Activated CD8-positive, alpha-beta T cell treated with anti-CD3 and anti-CD28 coated beads for 36 hours (primary cell): ENCODE measurements at regions not wholly inside any gene's neighbourhood (a gene's known extent, or its start where the extent isn't known, plus 50 kb on each side); places are given as distances from the start of the nearest gene placed in this dataset.

Source experiments
- ATAC-seq: fragments of 200-7000 bp; cut with Tn5 transposase; one replicate; pipeline ENCODE4 v1.10.0; 2021; ENCODE audit warnings: mild to moderate bottlenecking, moderate library complexity
- CTCF ChIA-PET: fragments of 350-600 bp; sonication (Branson Sonifier 250); formaldehyde crosslinking; loops from one replicate; lab custom pipeline; 2021; ENCODE audit warnings: antibody characterized with exemption; lab: Charles Lee
- POLR2A ChIA-PET: fragments of 350-600 bp; sonication (Branson Sonifier 250); formaldehyde crosslinking; loops from one replicate; lab custom pipeline; 2021; ENCODE audit warnings: antibody characterized with exemption; lab: Charles Lee
- DNase-seq: peaks from one replicate; pipeline ENCODE4 v3.0.0-alpha.2; 2020
- H3K27ac Mint-ChIP-seq: one replicate; pipeline ENCODE4 v1.8.0; 2021; ENCODE audit warnings: mild to moderate bottlenecking, mixed read lengths
- H3K27me3 Mint-ChIP-seq: one replicate; pipeline ENCODE4 v1.8.0; 2021; ENCODE audit warnings: mixed read lengths
- H3K36me3 Mint-ChIP-seq: one replicate; pipeline ENCODE4 v1.8.0; 2021; ENCODE audit warnings: low read depth, mixed read lengths
- H3K4me1 Mint-ChIP-seq: one replicate; pipeline ENCODE4 v1.8.0; 2021; ENCODE audit warnings: low read depth, mixed read lengths
- H3K4me3 Mint-ChIP-seq: one replicate; pipeline ENCODE4 v1.8.0; 2021; ENCODE audit warnings: mild to moderate bottlenecking, moderate library complexity, mixed read lengths
- H3K9me3 Mint-ChIP-seq: one replicate; pipeline ENCODE4 v1.8.0; 2021; ENCODE audit warnings: mixed read lengths
- CTCF ChIP-seq: fragments of 200-600 bp; IDR thresholded peaks from one replicate; pipeline ENCODE4 v1.8.0; 2022; ENCODE audit warnings: antibody characterized with exemption, mild to moderate bottlenecking
- intact Hi-C: fragments of 100-400 bp; cut with micrococcal nuclease; formaldehyde crosslinking; loops from one replicate; pipeline ENCODE4 v1.10.0; 2022

GRCh38 chr1:22295396-22295795 is 152.5 kb upstream of the WNT4 start:
- no peak for DNase-seq
- ChIA-PET POLR2A (no interaction called here), CTCF (no interaction called here)
- H3K9me3 Mint-ChIP-seq, result no peaks in the 10 kb centered on the region
- no peak overlapping the region for H3K27ac Mint-ChIP-seq
- peaks cover 36% of the 10 kb centered on the region for H3K27me3 Mint-ChIP-seq
- intact Hi-C loops, result no loop called here
- H3K36me3 Mint-ChIP-seq, result no peaks in the 10 kb centered on the region
- no peak for ATAC-seq
- H3K4me1 Mint-ChIP-seq, result peaks cover 2% of the 10 kb centered on the region
- TF ChIP-seq CTCF, result no peak
- H3K4me3 Mint-ChIP-seq, result no peak overlapping the region

GRCh38 chr1:22295856-22296255 is 153.0 kb upstream of the WNT4 start:
- ATAC-seq, result no peak
- Mint-ChIP-seq H3K9me3 (no peaks in the 10 kb centered on the region), H3K36me3 (no peaks in the 10 kb centered on the region), H3K4me3 (no peak overlapping the region), H3K27ac (no peak overlapping the region), H3K4me1 (peaks cover 2% of the 10 kb centered on the region), H3K27me3 (peaks cover 39% of the 10 kb centered on the region)
- no peak for DNase-seq
- ChIA-PET CTCF (no interaction called here), POLR2A (no interaction called here)
- intact Hi-C loops, result no loop called here
- no peak for TF ChIP-seq CTCF

- ATAC-seq (no peak), DNase-seq (peak; percentile 21)
- ChIA-PET CTCF (interaction anchor here (1.2 kb wide), 1 partner anchor 21 kb away, joined by 4 read pairs; no protein-coding TSS in a partner anchor), POLR2A (no interaction called here)
- no peak for TF ChIP-seq CTCF
- H3K9me3 Mint-ChIP-seq, result no peaks in the 10 kb centered on the region
- intact Hi-C loops, result no loop called here
- H3K4me1 Mint-ChIP-seq, result peaks cover 2% of the 10 kb centered on the region
- H3K4me3 Mint-ChIP-seq, result no peak overlapping the region
- H3K27ac Mint-ChIP-seq, result no peak overlapping the region
- H3K27me3 Mint-ChIP-seq, result peaks cover 47% of the 10 kb centered on the region
- H3K36me3 Mint-ChIP-seq, result no peaks in the 10 kb centered on the region
Measured at GRCh38 chr1:22296701-22297591, 154.0 kb upstream of the WNT4 start.

- H3K27ac Mint-ChIP-seq, result no peak overlapping the region
- DNase-seq (no peak), ATAC-seq (no peak)
- H3K9me3 Mint-ChIP-seq, result no peaks in the 10 kb centered on the region
- intact Hi-C loops, result no loop called here
- ChIA-PET CTCF (no interaction called here), POLR2A (no interaction called here)
- H3K27me3 Mint-ChIP-seq, result peaks cover 50% of the 10 kb centered on the region
- TF ChIP-seq CTCF, result no peak
- peaks cover 2% of the 10 kb centered on the region for H3K4me1 Mint-ChIP-seq
- H3K4me3 Mint-ChIP-seq, result no peak overlapping the region
- H3K36me3 Mint-ChIP-seq, result no peaks in the 10 kb centered on the region
Measured at GRCh38 chr1:22297999-22298398, 153.7 kb upstream of the ZBTB40 start.

- H3K9me3 Mint-ChIP-seq, result peaks cover 6% of the 10 kb centered on the region
- no peak overlapping the region for H3K27ac Mint-ChIP-seq
Measured at GRCh38 chr1:22303816-22304215, 147.8 kb upstream of the ZBTB40 start.

More at GRCh38 chr1:22303816-22304215, 147.8 kb upstream of the ZBTB40 start:
- ChIA-PET CTCF (no interaction called here), POLR2A (no interaction called here)
- ATAC-seq (no peak), DNase-seq (no peak)
- no peak for TF ChIP-seq CTCF
- Mint-ChIP-seq H3K4me1 (no peaks in the 10 kb centered on the region), H3K27me3 (peaks cover 40% of the 10 kb centered on the region), H3K4me3 (no peak overlapping the region), H3K36me3 (no peaks in the 10 kb centered on the region)
- intact Hi-C loops, result no loop called here
